ENCODE measurements at regions not wholly inside any gene's neighbourhood (a gene's known extent, or its start where the extent isn't known, plus 50 kb on each side); places are given as distances from the start of the nearest gene placed in this dataset.
"Not testable (repeated sequence)": the region's sequence is repeated elsewhere in the genome, so short reads cannot be mapped to it uniquely, and the experiment has no call there.

GRCh38 chr17:31786796-31787481 is 72.1 kb downstream of the COPRS start:
- H3K4me3 ChIP-seq (ENCODE audit: low read depth, low read length): no peak overlapping the region
- H3K4me1 ChIP-seq (ENCODE audit: control insufficient read depth, insufficient read depth, low read length): no peaks in the 10 kb centered on the region
- WGBS (ENCODE audit: insufficient coverage): 100% methylated on average over 1 of the region's 7 CpGs
- H3K27ac ChIP-seq (ENCODE audit: low read depth, low read length): no peak overlapping the region
- H3K36me3 ChIP-seq (ENCODE audit: control insufficient read depth, insufficient read depth, low read length): no peaks in the 10 kb centered on the region
- H3K9me3 ChIP-seq (ENCODE audit: control insufficient read depth, insufficient read depth, low read length): no peaks in the 10 kb centered on the region
- no peak for DNase-seq (ENCODE audit: low read depth in 4 of 6, low spot score in 6 of 6)
- no peaks in the 10 kb centered on the region for H3K27me3 ChIP-seq (ENCODE audit: control insufficient read depth, insufficient read depth, low read length)

- WGBS (ENCODE audit: insufficient coverage): 86% methylated on average over 1 of the region's 1 CpG
- DNase-seq (ENCODE audit: low read depth in 4 of 6, low spot score in 6 of 6): no peak
Measured at GRCh38 chr17:31780483-31780882, 78.6 kb downstream of the COPRS start.

GRCh38 chr17:31778523-31778922 is 80.5 kb downstream of the COPRS start:
- Histone ChIP-seq H3K27me3 (ENCODE audit: control insufficient read depth, insufficient read depth, low read length) (no peaks in the 10 kb centered on the region), H3K36me3 (ENCODE audit: control insufficient read depth, insufficient read depth, low read length) (no peaks in the 10 kb centered on the region), H3K4me3 (ENCODE audit: low read depth, low read length) (no peak overlapping the region), H3K27ac (ENCODE audit: low read depth, low read length) (no peak overlapping the region), H3K9me3 (ENCODE audit: control insufficient read depth, insufficient read depth, low read length) (no peaks in the 10 kb centered on the region), H3K4me1 (ENCODE audit: control insufficient read depth, insufficient read depth, low read length) (no peaks in the 10 kb centered on the region)
- no peak for DNase-seq (ENCODE audit: low read depth in 4 of 6, low spot score in 6 of 6)
- 85% methylated on average over 1 of the region's 4 CpGs for WGBS (ENCODE audit: insufficient coverage)

More at GRCh38 chr17:31780483-31780882, 78.6 kb downstream of the COPRS start:
- H3K9me3 ChIP-seq (ENCODE audit: control insufficient read depth, insufficient read depth, low read length): no peaks in the 10 kb centered on the region
- H3K4me1 ChIP-seq (ENCODE audit: control insufficient read depth, insufficient read depth, low read length): no peaks in the 10 kb centered on the region
- no peaks in the 10 kb centered on the region for H3K27me3 ChIP-seq (ENCODE audit: control insufficient read depth, insufficient read depth, low read length)
- H3K4me3 ChIP-seq (ENCODE audit: low read depth, low read length): no peak overlapping the region
- no peaks in the 10 kb centered on the region for H3K36me3 ChIP-seq (ENCODE audit: control insufficient read depth, insufficient read depth, low read length)
- no peak overlapping the region for H3K27ac ChIP-seq (ENCODE audit: low read depth, low read length)

GRCh38 chr17:31771328-31771727 is 87.7 kb downstream of the COPRS start:
- DNase-seq (ENCODE audit: low read depth in 4 of 6, low spot score in 6 of 6); H3K4me1 ChIP-seq (ENCODE audit: control insufficient read depth, insufficient read depth, low read length); H3K9me3 ChIP-seq (ENCODE audit: control insufficient read depth, insufficient read depth, low read length); H3K36me3 ChIP-seq (ENCODE audit: control insufficient read depth, insufficient read depth, low read length); H3K27ac ChIP-seq (ENCODE audit: low read depth, low read length); H3K27me3 ChIP-seq (ENCODE audit: control insufficient read depth, insufficient read depth, low read length); H3K4me3 ChIP-seq (ENCODE audit: low read depth, low read length): not testable (repeated sequence)
- 79% methylated on average over 2 of the region's 3 CpGs for WGBS (ENCODE audit: insufficient coverage)

GRCh38 chr17:31770501-31770900 is 88.5 kb downstream of the COPRS start:
- H3K9me3 ChIP-seq (ENCODE audit: control insufficient read depth, insufficient read depth, low read length); H3K27ac ChIP-seq (ENCODE audit: low read depth, low read length); H3K4me1 ChIP-seq (ENCODE audit: control insufficient read depth, insufficient read depth, low read length); H3K36me3 ChIP-seq (ENCODE audit: control insufficient read depth, insufficient read depth, low read length); DNase-seq (ENCODE audit: low read depth in 4 of 6, low spot score in 6 of 6); H3K27me3 ChIP-seq (ENCODE audit: control insufficient read depth, insufficient read depth, low read length); H3K4me3 ChIP-seq (ENCODE audit: low read depth, low read length): not testable (repeated sequence)
- 100% methylated on average over 1 of the region's 3 CpGs for WGBS (ENCODE audit: insufficient coverage)

GRCh38 chr17:31761836-31762510 is 97.1 kb downstream of the COPRS start:
- not testable (repeated sequence) for H3K9me3 ChIP-seq (ENCODE audit: control insufficient read depth, insufficient read depth, low read length); DNase-seq (ENCODE audit: low read depth in 4 of 6, low spot score in 6 of 6); H3K27ac ChIP-seq (ENCODE audit: low read depth, low read length); H3K4me3 ChIP-seq (ENCODE audit: low read depth, low read length); H3K36me3 ChIP-seq (ENCODE audit: control insufficient read depth, insufficient read depth, low read length); H3K4me1 ChIP-seq (ENCODE audit: control insufficient read depth, insufficient read depth, low read length); H3K27me3 ChIP-seq (ENCODE audit: control insufficient read depth, insufficient read depth, low read length)
- WGBS (ENCODE audit: insufficient coverage): 100% methylated on average over 5 of the region's 7 CpGs

GRCh38 chr17:31758646-31759045 is 100.4 kb downstream of the COPRS start:
- no peak for DNase-seq (ENCODE audit: low read depth in 4 of 6, low spot score in 6 of 6)
- Histone ChIP-seq H3K27me3 (ENCODE audit: control insufficient read depth, insufficient read depth, low read length) (no peaks in the 10 kb centered on the region), H3K27ac (ENCODE audit: low read depth, low read length) (no peak overlapping the region), H3K9me3 (ENCODE audit: control insufficient read depth, insufficient read depth, low read length) (no peaks in the 10 kb centered on the region), H3K4me3 (ENCODE audit: low read depth, low read length) (no peak overlapping the region), H3K36me3 (ENCODE audit: control insufficient read depth, insufficient read depth, low read length) (no peaks in the 10 kb centered on the region), H3K4me1 (ENCODE audit: control insufficient read depth, insufficient read depth, low read length) (no peaks in the 10 kb centered on the region)
- WGBS (ENCODE audit: insufficient coverage): no CpG with 5 or more reads among the region's 1 CpG

- no CpG with 5 or more reads among the region's 2 CpGs for WGBS (ENCODE audit: insufficient coverage)
Measured at GRCh38 chr17:31757097-31757496, 101.9 kb downstream of the COPRS start.

GRCh38 chr17:31754239-31754945 is 104.7 kb downstream of the COPRS start:
- no peak for DNase-seq (ENCODE audit: low read depth in 4 of 6, low spot score in 6 of 6)
- H3K9me3 ChIP-seq (ENCODE audit: control insufficient read depth, insufficient read depth, low read length): no peaks in the 10 kb centered on the region
- whole genome bisulfite sequencing (ENCODE audit: insufficient coverage): 91% methylated on average over 7 of the region's 7 CpGs
- H3K27me3 ChIP-seq (ENCODE audit: control insufficient read depth, insufficient read depth, low read length): no peaks in the 10 kb centered on the region
- no peak overlapping the region for H3K27ac ChIP-seq (ENCODE audit: low read depth, low read length)
- H3K4me3 ChIP-seq (ENCODE audit: low read depth, low read length): no peak overlapping the region
- no peaks in the 10 kb centered on the region for H3K36me3 ChIP-seq (ENCODE audit: control insufficient read depth, insufficient read depth, low read length)
- H3K4me1 ChIP-seq (ENCODE audit: control insufficient read depth, insufficient read depth, low read length): no peaks in the 10 kb centered on the region

More at GRCh38 chr17:31757097-31757496, 101.9 kb downstream of the COPRS start:
- no peaks in the 10 kb centered on the region for H3K9me3 ChIP-seq (ENCODE audit: control insufficient read depth, insufficient read depth, low read length)
- no peak overlapping the region for H3K4me3 ChIP-seq (ENCODE audit: low read depth, low read length)
- DNase-seq (ENCODE audit: low read depth in 4 of 6, low spot score in 6 of 6): no peak
- no peaks in the 10 kb centered on the region for H3K36me3 ChIP-seq (ENCODE audit: control insufficient read depth, insufficient read depth, low read length)
- H3K27me3 ChIP-seq (ENCODE audit: control insufficient read depth, insufficient read depth, low read length): no peaks in the 10 kb centered on the region
- no peaks in the 10 kb centered on the region for H3K4me1 ChIP-seq (ENCODE audit: control insufficient read depth, insufficient read depth, low read length)
- H3K27ac ChIP-seq (ENCODE audit: low read depth, low read length): no peak overlapping the region
